ENCODE measurements at regions not wholly inside any gene's neighbourhood (a gene's known extent, or its start where the extent isn't known, plus 50 kb on each side); places are given as distances from the start of the nearest gene placed in this dataset.
"Not testable (repeated sequence)": the region's sequence is repeated elsewhere in the genome, so short reads cannot be mapped to it uniquely, and the experiment has no call there.

GRCh38 chr12:45490232-45490881, 239.1 kb upstream of the ARID2 start:
- no peak for DNase-seq (ENCODE audit: low read depth in 1 of 2, low spot score in 1 of 2)

- no peak for DNase-seq (ENCODE audit: low read depth in 1 of 2, low spot score in 1 of 2)
These were observed 235.2 kb upstream of the ARID2 start for GRCh38 chr12:45494279-45494678.

DNA sequence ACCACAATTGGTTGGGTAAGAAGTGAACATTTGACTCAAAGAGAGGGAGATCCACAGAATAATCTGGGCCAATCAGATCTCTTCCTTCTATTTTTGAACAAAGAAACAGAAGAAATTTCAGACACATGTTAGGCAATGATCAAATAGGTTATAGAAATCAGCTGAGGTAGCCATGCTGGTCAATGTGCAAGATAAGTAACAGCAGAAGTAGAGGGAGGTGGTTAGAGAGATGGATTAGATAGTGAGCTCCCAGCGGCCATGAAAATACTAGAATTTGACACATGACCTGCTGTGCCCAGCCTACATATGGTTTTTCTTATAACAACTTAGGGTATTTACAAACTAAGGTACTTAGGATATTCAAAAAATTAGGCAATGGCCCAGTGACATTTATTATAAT, 230.9 kb upstream of the ARID2 start:
- no peak for DNase-seq (ENCODE audit: low read depth in 1 of 2, low spot score in 1 of 2)

DNA sequence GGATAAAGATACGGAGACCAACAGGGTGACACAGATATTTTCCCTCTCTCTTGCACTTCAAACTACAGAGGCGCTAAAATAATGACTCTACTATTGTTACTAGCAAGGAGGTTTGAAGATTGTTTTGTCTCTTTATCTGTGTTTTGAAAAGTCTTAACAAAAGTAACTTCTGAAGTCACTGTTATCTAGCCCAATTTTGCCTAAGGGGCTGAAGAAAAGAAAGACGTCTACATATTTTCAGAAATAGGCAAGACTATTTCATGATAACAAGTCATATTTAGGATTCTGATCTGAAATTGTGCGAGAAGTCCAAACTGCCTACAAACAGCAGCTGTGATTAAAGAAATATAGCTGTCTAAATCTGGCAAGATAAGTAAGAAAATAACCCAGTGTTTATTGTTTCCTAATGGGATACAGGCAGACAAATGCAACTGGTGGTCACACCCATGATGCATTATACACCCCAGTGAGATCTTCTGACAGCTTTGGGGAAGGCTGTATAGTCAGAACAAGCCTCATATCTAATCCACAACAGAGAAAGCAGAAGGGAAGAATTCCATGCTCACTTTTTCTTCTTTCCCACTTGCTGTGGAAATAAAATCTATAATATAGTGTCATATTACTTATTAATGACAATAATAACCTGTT, 226.9 kb upstream of the ARID2 start:
- DNase-seq (ENCODE audit: low read depth in 1 of 2, low spot score in 1 of 2) = no peak

DNA sequence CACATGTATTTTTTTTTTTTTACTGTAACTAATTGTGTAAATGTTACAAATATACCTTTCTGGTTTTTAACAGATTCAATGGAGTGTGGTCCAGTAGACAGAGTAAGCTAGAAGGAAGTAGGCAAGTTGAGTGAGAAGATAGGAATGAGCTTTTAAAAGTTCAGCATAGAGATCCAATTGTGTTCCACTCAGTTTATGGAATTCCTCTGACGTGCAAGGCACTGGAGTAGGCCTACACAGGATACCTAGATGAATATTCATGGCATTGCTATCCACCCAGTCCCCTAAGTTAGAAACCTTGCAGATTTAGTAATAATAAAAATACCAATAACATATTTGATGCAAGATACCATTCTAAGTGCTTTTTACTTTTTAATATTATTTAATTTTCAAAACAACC, 225.6 kb upstream of the ARID2 start:
- no peak for DNase-seq (ENCODE audit: low read depth in 1 of 2, low spot score in 1 of 2)

GRCh38 chr12:45504316-45505010, 225.0 kb upstream of the ARID2 start:
- DNase-seq (ENCODE audit: low read depth in 1 of 2, low spot score in 1 of 2) = no peak

DNA sequence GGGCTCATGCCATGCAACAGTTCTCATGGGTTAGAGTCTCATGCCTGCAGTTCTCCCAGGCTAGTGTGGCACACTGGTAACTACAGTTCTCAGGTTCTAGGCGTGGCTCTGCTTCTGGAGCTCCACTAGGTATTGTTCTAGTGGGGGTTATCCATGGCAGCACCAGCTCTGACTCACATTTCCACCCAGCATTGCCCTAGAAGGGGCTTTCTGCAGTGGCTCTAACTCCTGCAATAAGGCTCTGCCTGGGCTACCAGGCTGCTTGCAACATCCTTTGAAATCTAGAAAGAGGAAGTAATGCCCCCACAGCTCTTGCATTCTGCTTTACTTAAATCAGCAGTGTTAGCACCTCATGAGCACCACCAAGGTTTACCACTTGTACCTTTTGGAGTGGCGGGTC, 220.3 kb upstream of the ARID2 start:
- no peak for DNase-seq (ENCODE audit: low read depth in 1 of 2, low spot score in 1 of 2)

DNA sequence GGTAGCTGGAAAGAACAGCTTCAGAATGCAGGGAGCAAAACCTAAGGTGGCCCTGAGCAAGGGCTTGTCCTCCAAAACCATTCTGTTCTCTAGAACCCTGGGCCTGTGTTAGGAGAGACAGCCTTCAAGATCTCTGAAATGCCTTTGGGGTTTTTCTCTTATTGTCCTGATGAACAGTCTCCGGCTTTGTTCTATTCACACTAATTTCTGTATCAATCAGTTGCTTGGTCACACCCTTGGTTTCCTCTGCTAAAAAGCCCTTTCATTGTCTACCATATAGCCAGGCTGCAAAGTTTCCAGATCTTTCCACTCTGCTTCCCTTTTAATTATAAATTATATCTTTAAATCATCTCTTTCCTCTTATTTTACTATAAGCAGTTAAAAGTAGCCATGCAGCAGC, 219.9 kb upstream of the ARID2 start:
- no peak for DNase-seq (ENCODE audit: low read depth in 1 of 2, low spot score in 1 of 2)

GRCh38 chr12:45517381-45517780, 212.1 kb upstream of the ARID2 start:
- DNase-seq (ENCODE audit: low read depth in 1 of 2, low spot score in 1 of 2) = no peak

GRCh38 chr12:45518291-45519235, 210.9 kb upstream of the ARID2 start:
- peak in 1 of 2 donors; percentile 2 for DNase-seq (ENCODE audit: low read depth in 1 of 2, low spot score in 1 of 2)

- DNase-seq (ENCODE audit: low read depth in 1 of 2, low spot score in 1 of 2) = no peak
These were observed 207.3 kb upstream of the ARID2 start for GRCh38 chr12:45522227-45522626.

DNA sequence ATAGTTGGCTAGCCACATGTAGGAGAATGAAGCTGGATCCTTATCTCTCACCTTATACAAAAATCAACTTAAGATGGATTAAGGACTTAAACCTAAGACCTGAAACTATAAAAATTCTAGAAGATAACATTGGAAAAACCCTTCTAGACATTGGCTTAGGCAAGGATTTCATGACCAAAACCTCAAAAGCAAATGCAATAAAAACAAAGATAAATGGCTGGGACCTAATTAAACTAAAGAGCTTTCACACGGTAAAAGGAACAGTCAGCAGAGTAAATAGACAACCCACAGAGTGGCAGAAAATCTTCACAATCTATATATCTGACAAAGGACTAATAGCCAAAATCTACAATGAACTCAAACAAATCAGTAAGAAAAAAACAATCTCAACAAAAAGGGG, 202.7 kb upstream of the ARID2 start:
- DNase-seq (ENCODE audit: low read depth in 1 of 2, low spot score in 1 of 2) = not testable (repeated sequence)

DNA sequence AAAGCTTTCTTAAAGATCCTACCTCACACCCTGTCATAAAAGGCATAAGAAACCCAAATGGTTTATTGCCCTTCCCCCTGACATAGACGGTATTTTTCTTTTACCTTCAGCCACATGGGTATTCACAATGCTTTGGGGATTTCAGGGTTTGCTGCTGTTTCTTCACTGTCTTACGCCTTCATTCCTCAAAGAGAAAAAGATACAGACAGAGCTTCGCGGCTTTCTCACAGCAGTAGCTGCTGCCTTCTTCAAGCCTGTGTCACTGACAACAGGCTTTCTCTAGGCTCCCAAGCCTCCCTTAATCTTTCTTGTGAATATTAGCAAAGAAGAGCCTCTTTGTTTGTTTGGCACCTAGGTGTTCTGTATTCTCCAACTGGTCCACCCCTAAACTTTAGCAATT, 197.4 kb upstream of the ARID2 start:
- no peak for DNase-seq (ENCODE audit: low read depth in 1 of 2, low spot score in 1 of 2)

GRCh38 chr12:45535610-45536180, 193.8 kb upstream of the ARID2 start:
- no peak for DNase-seq (ENCODE audit: low read depth in 1 of 2, low spot score in 1 of 2)

- DNase-seq (ENCODE audit: low read depth in 1 of 2, low spot score in 1 of 2) = no peak
These were observed 193.2 kb upstream of the ARID2 start for GRCh38 chr12:45536284-45536683.

GRCh38 chr12:45540661-45541341, 188.7 kb upstream of the ARID2 start:
- no peak for DNase-seq (ENCODE audit: low read depth in 1 of 2, low spot score in 1 of 2)

- DNase-seq (ENCODE audit: low read depth in 1 of 2, low spot score in 1 of 2) = no peak
These were observed 185.6 kb upstream of the ARID2 start for GRCh38 chr12:45543887-45544286.

GRCh38 chr12:45546545-45546944, 183.0 kb upstream of the ARID2 start:
- DNase-seq (ENCODE audit: low read depth in 1 of 2, low spot score in 1 of 2) = no peak

DNA sequence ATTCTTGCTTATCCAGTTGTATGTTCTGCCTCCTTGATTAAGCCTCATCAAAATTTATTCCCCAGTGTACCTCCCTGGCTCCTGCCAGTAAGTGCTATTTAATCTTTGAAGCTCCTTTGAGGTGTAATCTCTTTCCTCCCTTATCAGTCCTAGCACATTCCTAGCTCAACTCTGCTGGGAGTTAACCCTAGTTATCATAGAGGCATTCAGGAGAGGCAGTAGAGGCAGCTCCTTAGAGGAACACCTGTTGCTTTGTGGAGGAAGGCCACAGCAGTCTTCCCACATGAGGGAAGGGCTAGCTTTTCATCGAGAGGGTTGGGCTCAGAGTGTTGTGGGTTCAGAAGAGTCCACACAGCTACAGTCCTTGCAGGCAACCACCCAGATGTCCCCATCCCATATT, 182.4 kb upstream of the ARID2 start:
- DNase-seq (ENCODE audit: low read depth in 1 of 2, low spot score in 1 of 2) = no peak

GRCh38 chr12:45547822-45548221, 181.7 kb upstream of the ARID2 start:
- DNase-seq (ENCODE audit: low read depth in 1 of 2, low spot score in 1 of 2) = no peak

DNA sequence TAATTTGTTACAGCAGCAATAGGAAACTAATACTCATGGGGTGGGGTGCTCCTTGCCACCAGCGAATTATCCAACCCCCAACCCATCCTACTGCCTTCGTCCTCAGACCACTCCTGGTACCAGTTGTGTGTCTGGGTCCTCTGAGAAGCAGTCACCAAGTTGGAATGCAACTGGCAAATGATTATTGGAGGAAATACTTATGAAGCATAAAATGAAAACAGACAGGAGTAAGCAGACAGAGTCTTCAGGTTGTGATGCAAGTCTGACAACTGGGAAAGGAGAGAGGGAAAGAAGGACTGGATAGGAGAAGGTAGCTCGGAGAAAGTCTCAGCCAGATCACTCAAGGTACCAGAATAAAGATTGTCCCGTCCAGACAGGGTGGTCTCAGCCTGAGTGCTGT, 181.1 kb upstream of the ARID2 start:
- no peak for DNase-seq (ENCODE audit: low read depth in 1 of 2, low spot score in 1 of 2)

All from activated T-helper 1 cell treated with anti-CD3 and anti-CD28 coated beads, Interleukin-2, amount 50 U/mL, for 16 hours (primary cell).